T-helper 1 cell treated with Interleukin-12 subunit alpha and Interleukin-12 subunit beta and Interleukin-4 antibody, amounts not matched to agents 30 μg/mL and 1 μg/mL, for 36 hours (primary cell): ENCODE measurements at regions not wholly inside any gene's neighbourhood (a gene's known extent, or its start where the extent isn't known, plus 50 kb on each side); places are given as distances from the start of the nearest gene placed in this dataset.
"Not testable (repeated sequence)": the region's sequence is repeated elsewhere in the genome, so short reads cannot be mapped to it uniquely, and the experiment has no call there.

Experiments used
- H3K27ac Mint-ChIP-seq: one replicate; pipeline ENCODE4 v1.8.0; 2021; ENCODE audit warnings: mild to moderate bottlenecking, mixed read lengths
- H3K27me3 Mint-ChIP-seq: one replicate; pipeline ENCODE4 v1.8.0; 2021; ENCODE audit warnings: low read depth, mixed read lengths
- H3K36me3 Mint-ChIP-seq: one replicate; pipeline ENCODE4 v1.8.0; 2021; ENCODE audit warnings: low read depth, mixed read lengths
- H3K4me1 Mint-ChIP-seq: one replicate; pipeline ENCODE4 v1.8.0; 2021; ENCODE audit warnings: low read depth, mixed read lengths
- H3K4me3 Mint-ChIP-seq: one replicate; pipeline ENCODE4 v1.8.0; 2021; ENCODE audit warnings: mild to moderate bottlenecking, moderate library complexity, mixed read lengths
- H3K9me3 Mint-ChIP-seq: one replicate; pipeline ENCODE4 v1.8.0; 2021; ENCODE audit warnings: mixed read lengths

- not testable (repeated sequence) for H3K36me3 Mint-ChIP-seq, H3K4me3 Mint-ChIP-seq, H3K27ac Mint-ChIP-seq
Observed at GRCh38 chr6:14569874-14570273, 452.3 kb downstream of the CD83 start.

GRCh38 chr6:14571001-14571400 lies 453.4 kb downstream of the CD83 start:
- peaks cover 8% of the 10 kb centered on the region for H3K9me3 Mint-ChIP-seq
- H3K4me1 Mint-ChIP-seq, result peaks cover 7% of the 10 kb centered on the region
- no peak overlapping the region for H3K4me3 Mint-ChIP-seq
- H3K27me3 Mint-ChIP-seq, result peaks cover 8% of the 10 kb centered on the region
- no peak overlapping the region for H3K27ac Mint-ChIP-seq
- H3K36me3 Mint-ChIP-seq, result peaks cover 3% of the 10 kb centered on the region

More at GRCh38 chr6:14569874-14570273, 452.3 kb downstream of the CD83 start:
- not testable (repeated sequence) for H3K27me3 Mint-ChIP-seq, H3K4me1 Mint-ChIP-seq, H3K9me3 Mint-ChIP-seq

- Mint-ChIP-seq H3K36me3 (peaks cover 3% of the 10 kb centered on the region), H3K4me1 (peaks cover 7% of the 10 kb centered on the region), H3K27me3 (peaks cover 8% of the 10 kb centered on the region), H3K27ac (no peak overlapping the region), H3K4me3 (no peak overlapping the region), H3K9me3 (peaks cover 15% of the 10 kb centered on the region)
Observed at GRCh38 chr6:14571746-14572145, 454.2 kb downstream of the CD83 start.

DNA sequence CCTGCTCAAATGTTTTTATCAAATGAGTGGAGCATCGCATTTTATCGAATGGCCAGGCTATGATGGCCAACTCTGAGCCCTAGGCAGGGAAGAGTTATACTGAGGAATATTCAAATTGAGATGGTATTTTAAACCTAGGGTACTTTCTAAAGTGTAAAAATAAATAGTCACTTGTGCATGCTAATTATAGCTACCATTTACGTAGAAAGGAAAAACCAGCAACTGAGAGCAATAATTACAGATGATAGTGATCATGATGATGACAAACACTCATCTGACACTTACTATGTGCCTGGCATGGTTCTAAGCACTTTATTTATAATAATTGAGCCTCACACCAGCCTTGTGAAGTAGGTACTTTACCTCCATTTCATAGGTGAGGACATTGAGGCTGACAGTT lies 455.7 kb downstream of the CD83 start:
- Mint-ChIP-seq H3K9me3 (peaks cover 18% of the 10 kb centered on the region), H3K27me3 (peaks cover 17% of the 10 kb centered on the region), H3K4me3 (no peak overlapping the region), H3K4me1 (peaks cover 4% of the 10 kb centered on the region), H3K27ac (no peak overlapping the region), H3K36me3 (peaks cover 3% of the 10 kb centered on the region)

DNA sequence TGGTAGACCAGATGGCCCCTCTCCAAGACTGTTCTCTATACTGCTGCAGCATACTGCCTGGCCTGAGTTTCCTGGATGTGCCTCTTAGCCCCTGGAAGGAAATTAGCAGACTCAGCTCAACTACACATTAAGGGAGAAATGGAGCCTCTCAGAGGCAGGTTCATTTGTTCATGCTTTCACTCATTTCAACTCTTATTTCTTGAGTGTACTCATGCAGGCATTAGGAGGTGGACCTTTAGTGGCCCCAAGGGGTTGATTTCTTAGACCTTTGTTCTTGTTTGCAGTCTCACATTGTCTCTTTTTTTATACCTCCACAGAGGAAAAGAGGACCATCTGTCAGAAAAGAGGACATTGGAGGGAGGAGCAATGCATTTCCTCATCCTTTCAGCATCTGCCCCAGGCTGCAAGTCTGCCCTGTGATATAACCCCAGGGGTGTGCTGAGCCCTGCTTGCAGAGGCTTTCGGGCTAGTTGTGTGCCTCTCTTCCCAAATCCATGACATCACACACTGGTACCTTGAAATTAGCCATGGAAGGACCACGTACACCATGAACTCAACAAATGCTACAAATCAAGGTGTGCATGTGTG lies 456.2 kb downstream of the CD83 start:
- peaks cover 18% of the 10 kb centered on the region for H3K9me3 Mint-ChIP-seq
- no peak overlapping the region for H3K27ac Mint-ChIP-seq
- H3K4me3 Mint-ChIP-seq, result no peak overlapping the region
- H3K36me3 Mint-ChIP-seq, result peaks cover 3% of the 10 kb centered on the region
- peaks cover 15% of the 10 kb centered on the region for H3K27me3 Mint-ChIP-seq
- H3K4me1 Mint-ChIP-seq, result peaks cover 2% of the 10 kb centered on the region

- Mint-ChIP-seq H3K27me3 (peaks cover 13% of the 10 kb centered on the region), H3K36me3 (peaks cover 3% of the 10 kb centered on the region), H3K4me3 (no peak overlapping the region), H3K27ac (no peak overlapping the region), H3K9me3 (peaks cover 24% of the 10 kb centered on the region), H3K4me1 (peaks cover 2% of the 10 kb centered on the region)
Observed at GRCh38 chr6:14575961-14576360, 458.4 kb downstream of the CD83 start.

- Mint-ChIP-seq H3K36me3 (no peaks in the 10 kb centered on the region), H3K9me3 (peaks cover 20% of the 10 kb centered on the region), H3K27me3 (peaks cover 13% of the 10 kb centered on the region), H3K4me1 (peaks cover 2% of the 10 kb centered on the region), H3K27ac (no peak overlapping the region), H3K4me3 (no peak overlapping the region)
Observed at GRCh38 chr6:14578994-14579393, 461.4 kb downstream of the CD83 start.

- Mint-ChIP-seq H3K27me3 (peaks cover 8% of the 10 kb centered on the region), H3K36me3 (no peaks in the 10 kb centered on the region), H3K9me3 (peaks cover 8% of the 10 kb centered on the region), H3K4me1 (no peaks in the 10 kb centered on the region), H3K4me3 (no peak overlapping the region), H3K27ac (no peak overlapping the region)
Observed at GRCh38 chr6:14582749-14583148, 465.2 kb downstream of the CD83 start.

- no peaks in the 10 kb centered on the region for H3K36me3 Mint-ChIP-seq
- peaks cover 8% of the 10 kb centered on the region for H3K9me3 Mint-ChIP-seq
- no peaks in the 10 kb centered on the region for H3K4me1 Mint-ChIP-seq
- H3K4me3 Mint-ChIP-seq, result no peak overlapping the region
- H3K27ac Mint-ChIP-seq, result no peak overlapping the region
- H3K27me3 Mint-ChIP-seq, result peaks cover 3% of the 10 kb centered on the region
Observed at GRCh38 chr6:14583826-14584225, 466.3 kb downstream of the CD83 start.

DNA sequence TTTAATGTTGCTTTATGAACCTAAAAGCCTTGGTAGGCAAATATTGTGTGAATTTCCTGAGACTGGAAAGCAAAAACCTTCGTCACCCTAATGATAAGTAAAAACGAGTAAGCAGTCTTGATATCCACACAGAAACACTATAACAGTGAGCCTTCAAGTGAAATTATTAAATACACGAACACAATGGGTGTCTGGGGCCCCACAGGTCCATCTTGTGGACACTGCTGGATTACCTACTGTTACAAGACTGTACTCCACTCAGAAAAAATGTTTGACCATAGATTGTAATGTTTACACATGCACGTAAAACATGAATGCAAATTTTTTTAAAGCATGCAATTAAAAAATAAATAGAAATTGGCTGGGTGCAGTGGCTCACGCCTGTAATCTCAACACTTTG lies 466.9 kb downstream of the CD83 start:
- peaks cover 8% of the 10 kb centered on the region for H3K9me3 Mint-ChIP-seq
- H3K27me3 Mint-ChIP-seq, result peaks cover under 1% of the 10 kb centered on the region
- H3K4me3 Mint-ChIP-seq, result no peak overlapping the region
- no peaks in the 10 kb centered on the region for H3K4me1 Mint-ChIP-seq
- no peaks in the 10 kb centered on the region for H3K36me3 Mint-ChIP-seq
- no peak overlapping the region for H3K27ac Mint-ChIP-seq

- no peak overlapping the region for H3K27ac Mint-ChIP-seq
- no peaks in the 10 kb centered on the region for H3K4me1 Mint-ChIP-seq
- H3K4me3 Mint-ChIP-seq, result no peak overlapping the region
- H3K36me3 Mint-ChIP-seq, result no peaks in the 10 kb centered on the region
- peaks cover 5% of the 10 kb centered on the region for H3K9me3 Mint-ChIP-seq
- peaks cover 3% of the 10 kb centered on the region for H3K27me3 Mint-ChIP-seq
Observed at GRCh38 chr6:14585689-14586088, 468.1 kb downstream of the CD83 start.

- H3K4me3 Mint-ChIP-seq, result no peak overlapping the region
- no peaks in the 10 kb centered on the region for H3K36me3 Mint-ChIP-seq
- H3K4me1 Mint-ChIP-seq, result no peaks in the 10 kb centered on the region
- no peaks in the 10 kb centered on the region for H3K9me3 Mint-ChIP-seq
- H3K27me3 Mint-ChIP-seq, result peaks cover 3% of the 10 kb centered on the region
- no peak overlapping the region for H3K27ac Mint-ChIP-seq
Observed at GRCh38 chr6:14589175-14589574, 471.6 kb downstream of the CD83 start.

GRCh38 chr6:14590586-14590985 lies 473.0 kb downstream of the CD83 start:
- Mint-ChIP-seq H3K4me1 (no peaks in the 10 kb centered on the region), H3K36me3 (no peaks in the 10 kb centered on the region), H3K27me3 (peaks cover 3% of the 10 kb centered on the region), H3K9me3 (no peaks in the 10 kb centered on the region), H3K27ac (no peak overlapping the region), H3K4me3 (no peak overlapping the region)

GRCh38 chr6:14591998-14592397 lies 474.4 kb downstream of the CD83 start:
- no peaks in the 10 kb centered on the region for H3K36me3 Mint-ChIP-seq
- peaks cover 3% of the 10 kb centered on the region for H3K27me3 Mint-ChIP-seq
- peaks cover 4% of the 10 kb centered on the region for H3K9me3 Mint-ChIP-seq

DNA sequence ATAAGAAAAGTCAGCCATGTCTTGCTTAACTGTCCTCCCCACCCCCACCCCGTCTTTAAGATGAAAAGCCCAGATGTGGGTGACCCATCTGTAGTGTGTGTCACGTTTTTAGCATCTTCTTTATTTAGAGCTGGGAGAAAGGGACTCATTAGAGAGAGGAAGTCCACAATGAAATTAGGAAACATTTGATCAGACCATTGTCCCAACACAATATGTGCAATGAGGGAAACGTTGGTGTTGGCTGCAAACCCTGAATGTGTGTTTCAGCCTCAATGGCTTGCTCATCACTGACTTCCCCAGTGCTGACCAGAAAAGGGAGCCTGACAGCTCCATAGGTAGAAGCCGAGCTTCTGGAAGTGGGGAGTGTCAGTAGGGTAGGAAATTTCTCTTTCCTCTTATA lies 475.7 kb downstream of the CD83 start:
- H3K4me1 Mint-ChIP-seq, result no peaks in the 10 kb centered on the region
- peaks cover 3% of the 10 kb centered on the region for H3K27me3 Mint-ChIP-seq
- H3K36me3 Mint-ChIP-seq, result no peaks in the 10 kb centered on the region
- peaks cover 4% of the 10 kb centered on the region for H3K9me3 Mint-ChIP-seq
- no peak overlapping the region for H3K27ac Mint-ChIP-seq
- no peak overlapping the region for H3K4me3 Mint-ChIP-seq

More at GRCh38 chr6:14591998-14592397, 474.4 kb downstream of the CD83 start:
- Mint-ChIP-seq H3K27ac (no peak overlapping the region), H3K4me1 (no peaks in the 10 kb centered on the region), H3K4me3 (no peak overlapping the region)

GRCh38 chr6:14595751-14596150 lies 478.2 kb downstream of the CD83 start:
- no peaks in the 10 kb centered on the region for H3K36me3 Mint-ChIP-seq
- no peaks in the 10 kb centered on the region for H3K27me3 Mint-ChIP-seq
- H3K27ac Mint-ChIP-seq, result no peak overlapping the region
- H3K4me3 Mint-ChIP-seq, result no peak overlapping the region
- H3K9me3 Mint-ChIP-seq, result peaks cover 10% of the 10 kb centered on the region
- H3K4me1 Mint-ChIP-seq, result no peaks in the 10 kb centered on the region
